ENCODE measurements at regions not wholly inside any gene's neighbourhood (a gene's known extent, or its start where the extent isn't known, plus 50 kb on each side); places are given as distances from the start of the nearest gene placed in this dataset.

DNA sequence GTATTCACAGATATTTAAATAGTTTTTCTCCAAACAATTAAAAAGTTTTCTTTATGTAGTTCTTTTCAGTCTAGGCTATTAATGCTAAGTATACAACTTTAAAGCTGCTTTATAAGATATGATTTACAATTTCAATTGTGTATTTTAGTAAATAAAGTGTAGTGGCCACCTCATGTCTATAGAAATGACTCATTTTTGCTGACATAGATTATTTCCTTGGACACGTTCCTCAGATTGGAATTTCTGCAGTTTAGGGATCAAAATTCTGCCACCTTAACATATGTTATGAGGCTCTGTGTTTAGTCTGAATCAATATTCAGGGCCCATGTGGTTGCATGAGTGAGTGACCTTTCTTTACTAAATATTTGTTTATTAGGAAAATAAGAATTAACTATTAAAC, 750.2 kb downstream of the IRX1 start:
- Histone ChIP-seq H3K36me3 (ENCODE audit: control insufficient read depth in 2 of 2, extremely low read depth in 1 of 2, insufficient read depth in 2 of 2, low read length in 2 of 2) (no peaks in the 10 kb centered on the region), H3K9ac (replicated peaks; ENCODE audit: extremely low read depth, insufficient read depth, low read length) (no peak overlapping the region), H3K79me2 (ENCODE audit: control insufficient read depth, insufficient read depth, low read length) (no peaks in the 10 kb centered on the region), H3K27me3 (ENCODE audit: control insufficient read depth in 2 of 2, insufficient read depth in 2 of 2, low read length in 2 of 2) (no peaks in the 10 kb centered on the region), H3K9me3 (replicated peaks; ENCODE audit: control insufficient read depth, insufficient read depth, low read length) (peaks cover 6% of the 10 kb centered on the region), H3K9me1 (replicated peaks; ENCODE audit: control insufficient read depth, extremely low read depth, insufficient read depth, low read length) (no peaks in the 10 kb centered on the region), H3K4me2 (ENCODE audit: insufficient read depth, low read length) (no peak overlapping the region), H3K4me3 (replicated peaks in 1 of 3; ENCODE audit: insufficient read depth in 1 of 3, low read depth in 1 of 3, low read length in 3 of 3) (no peak overlapping the region), H3K27ac (ENCODE audit: insufficient read depth, low read depth, low read length) (no peak overlapping the region), H3K4me1 (ENCODE audit: control insufficient read depth, extremely low read depth, insufficient read depth, low read length) (no peaks in the 10 kb centered on the region), H4K20me1 (replicated peaks; ENCODE audit: control insufficient read depth, extremely low read depth, insufficient read depth, low read length) (no peaks in the 10 kb centered on the region), H2AFZ (ENCODE audit: low read depth, low read length) (no peak overlapping the region)
- POLR2A ChIA-PET = no interaction called here
- no TSS peak for BruUV-seq (replicated peaks)
- CTCF ChIA-PET = no interaction called here
- FAIRE-seq = no peak
- intact Hi-C loops (cut with micrococcal nuclease) (no loop called here), dilution Hi-C loops (cut with MboI; ENCODE audit: extremely low pct_ligation_motif_present, low sequenced_read_pairs) (no loop called here)
- no peak for DNase-seq (ENCODE audit: low read depth, low spot score)
- TF ChIP-seq EZH2 (IDR thresholded peaks at IDR 0.05; ENCODE audit: borderline replicate concordance, low read depth, low read length, severe bottlenecking) = no peak
- no peak for TF ChIP-seq POLR2AphosphoS5 (IDR thresholded peaks at IDR 0.05; ENCODE audit: insufficient read depth, low read depth, low read length)
- TF ChIP-seq JUN (IDR thresholded peaks at IDR 0.05; ENCODE audit: borderline replicate concordance, insufficient read depth, insufficient read length, low read depth) = no peak
- TF ChIP-seq FOS (IDR thresholded peaks at IDR 0.05; ENCODE audit: borderline replicate concordance, insufficient read depth, low read length) = no peak
- TF ChIP-seq, protein P1, sequence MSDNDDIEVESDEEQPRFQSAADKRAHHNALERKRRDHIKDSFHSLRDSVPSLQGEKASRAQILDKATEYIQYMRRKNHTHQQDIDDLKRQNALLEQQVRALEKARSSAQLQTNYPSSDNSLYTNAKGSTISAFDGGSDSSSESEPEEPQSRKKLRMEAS (IDR thresholded peaks at IDR 0.05; ENCODE audit: insufficient read depth, insufficient read length) = no peak
- TF ChIP-seq, protein P2, sequence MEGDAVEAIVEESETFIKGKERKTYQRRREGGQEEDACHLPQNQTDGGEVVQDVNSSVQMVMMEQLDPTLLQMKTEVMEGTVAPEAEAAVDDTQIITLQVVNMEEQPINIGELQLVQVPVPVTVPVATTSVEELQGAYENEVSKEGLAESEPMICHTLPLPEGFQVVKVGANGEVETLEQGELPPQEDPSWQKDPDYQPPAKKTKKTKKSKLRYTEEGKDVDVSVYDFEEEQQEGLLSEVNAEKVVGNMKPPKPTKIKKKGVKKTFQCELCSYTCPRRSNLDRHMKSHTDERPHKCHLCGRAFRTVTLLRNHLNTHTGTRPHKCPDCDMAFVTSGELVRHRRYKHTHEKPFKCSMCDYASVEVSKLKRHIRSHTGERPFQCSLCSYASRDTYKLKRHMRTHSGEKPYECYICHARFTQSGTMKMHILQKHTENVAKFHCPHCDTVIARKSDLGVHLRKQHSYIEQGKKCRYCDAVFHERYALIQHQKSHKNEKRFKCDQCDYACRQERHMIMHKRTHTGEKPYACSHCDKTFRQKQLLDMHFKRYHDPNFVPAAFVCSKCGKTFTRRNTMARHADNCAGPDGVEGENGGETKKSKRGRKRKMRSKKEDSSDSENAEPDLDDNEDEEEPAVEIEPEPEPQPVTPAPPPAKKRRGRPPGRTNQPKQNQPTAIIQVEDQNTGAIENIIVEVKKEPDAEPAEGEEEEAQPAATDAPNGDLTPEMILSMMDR (IDR thresholded peaks at IDR 0.05; ENCODE audit: extremely low read depth in 1 of 2, insufficient read depth in 1 of 2, low read depth in 1 of 2, low read length in 2 of 2) = no peak
- TF ChIP-seq GATA2 (IDR thresholded peaks at IDR 0.05; ENCODE audit: insufficient read depth, insufficient read length, low read depth, low read length) = no peak
- TF ChIP-seq POLR2A (IDR thresholded peaks at IDR 0.05; ENCODE audit: low read depth, low read length) = no peak
- TF ChIP-seq MYC (IDR thresholded peaks at IDR 0.05; ENCODE audit: low read depth, low read length) = no peak
